Stimulated activated CD8-positive, alpha-beta memory T cell treated with anti-CD3 and anti-CD28 coated beads, Interleukin-12 subunit alpha, Interleukin-12 subunit beta, amount 100 ng/mL, for 1 hour (primary cell): ENCODE measurements at regions not wholly inside any gene's neighbourhood (a gene's known extent, or its start where the extent isn't known, plus 50 kb on each side); places are given as distances from the start of the nearest gene placed in this dataset.
"Not testable (repeated sequence)": the region's sequence is repeated elsewhere in the genome, so short reads cannot be mapped to it uniquely, and the experiment has no call there.

Experiments used
- DNase-seq: peaks from one replicate; pipeline ENCODE4 v3.0.0-alpha.2; 2020; ENCODE audit warnings: low read depth

- DNase-seq = no peak
Measured at GRCh38 chr1:4486408-4487120, 167.8 kb upstream of the AJAP1 start.

DNA sequence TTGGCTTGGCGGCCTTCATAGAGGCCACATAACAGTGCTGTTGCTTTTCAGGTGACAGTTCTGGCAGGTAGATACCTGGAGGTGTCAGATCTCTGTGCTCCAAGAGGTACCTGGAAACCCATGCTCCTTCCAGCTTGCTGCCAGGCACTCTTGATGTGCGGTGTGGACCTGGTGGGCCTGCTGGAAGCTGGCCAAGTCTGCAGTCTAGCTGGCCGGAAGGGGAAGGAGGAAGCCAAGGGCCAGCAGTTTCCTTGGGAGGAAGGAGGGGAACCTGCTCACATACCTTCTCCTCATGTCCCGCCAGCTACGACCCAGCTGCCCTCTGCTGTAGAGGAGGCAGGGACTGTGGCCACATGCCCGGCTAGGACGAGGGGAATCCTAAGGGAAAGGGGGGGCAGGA lies 166.4 kb upstream of the AJAP1 start:
- DNase-seq = no peak

DNA sequence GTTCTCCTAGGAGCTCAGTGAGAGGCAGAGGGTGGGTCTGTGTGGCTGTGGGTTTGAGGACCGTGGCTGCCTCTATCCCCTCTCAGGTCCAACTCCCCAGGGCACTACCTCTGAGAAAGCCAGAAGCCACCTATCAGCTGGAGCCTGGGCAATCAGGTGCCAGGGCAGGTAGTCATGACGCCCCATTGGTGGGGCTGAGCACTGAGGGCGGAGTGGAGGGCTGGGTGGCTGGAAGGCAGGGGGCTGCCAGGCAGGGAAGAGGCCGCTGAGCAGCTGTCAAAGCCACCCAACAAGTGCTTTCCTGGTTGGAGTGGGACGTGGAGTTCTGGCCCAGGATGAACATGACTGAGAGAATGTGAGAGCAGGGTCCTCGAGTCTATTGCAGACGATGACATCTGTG lies 164.9 kb upstream of the AJAP1 start:
- DNase-seq = no peak

DNA sequence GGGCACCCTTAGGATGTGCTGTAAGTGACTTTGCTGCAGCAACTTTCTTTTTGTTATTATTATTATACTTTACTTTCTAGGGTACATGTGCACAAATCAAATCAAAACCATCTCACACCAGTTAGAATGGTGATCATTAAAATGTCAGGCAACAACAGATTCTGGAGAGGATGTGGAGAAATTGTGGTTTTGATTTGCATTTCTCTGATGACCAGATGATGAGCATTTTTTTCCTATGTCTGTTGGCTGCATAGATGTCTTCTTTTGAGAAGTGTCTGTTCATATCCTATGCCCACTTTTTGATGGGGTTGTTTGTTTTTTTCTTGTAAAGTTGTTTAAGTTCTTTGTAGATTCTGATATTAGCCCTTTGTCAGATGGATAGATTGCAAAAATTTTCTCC lies 164.4 kb upstream of the AJAP1 start:
- DNase-seq = not testable (repeated sequence)

- DNase-seq = no peak
Measured at GRCh38 chr1:4494027-4494426, 160.4 kb upstream of the AJAP1 start.

GRCh38 chr1:4494558-4494957 lies 159.9 kb upstream of the AJAP1 start:
- DNase-seq = no peak

DNA sequence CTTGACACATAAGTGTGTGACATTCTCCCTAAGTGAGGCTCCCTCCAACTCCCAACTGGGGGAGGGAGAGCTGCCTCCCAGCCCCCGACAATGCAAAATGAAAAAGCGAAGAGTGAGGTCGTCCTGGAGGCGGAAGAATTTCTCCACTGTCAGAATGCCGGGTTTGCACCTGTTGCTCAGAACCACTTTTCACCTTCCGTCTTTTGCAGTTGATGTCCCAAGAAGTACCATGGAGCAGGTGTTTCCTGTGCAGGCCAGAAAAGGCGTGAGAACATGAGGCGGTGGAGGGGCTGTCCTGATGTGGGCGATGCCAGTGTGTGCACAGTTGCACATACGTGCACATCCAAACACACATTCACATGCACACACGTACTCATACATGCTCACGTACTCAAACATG lies 158.6 kb upstream of the AJAP1 start:
- no peak for DNase-seq

GRCh38 chr1:4500441-4500840 lies 154.0 kb upstream of the AJAP1 start:
- DNase-seq = no peak

- DNase-seq = no peak
Measured at GRCh38 chr1:4506591-4506990, 147.8 kb upstream of the AJAP1 start.

- DNase-seq = no peak
Measured at GRCh38 chr1:4509206-4509605, 145.2 kb upstream of the AJAP1 start.

- DNase-seq = no peak
Measured at GRCh38 chr1:4510276-4510691, 144.1 kb upstream of the AJAP1 start.

DNA sequence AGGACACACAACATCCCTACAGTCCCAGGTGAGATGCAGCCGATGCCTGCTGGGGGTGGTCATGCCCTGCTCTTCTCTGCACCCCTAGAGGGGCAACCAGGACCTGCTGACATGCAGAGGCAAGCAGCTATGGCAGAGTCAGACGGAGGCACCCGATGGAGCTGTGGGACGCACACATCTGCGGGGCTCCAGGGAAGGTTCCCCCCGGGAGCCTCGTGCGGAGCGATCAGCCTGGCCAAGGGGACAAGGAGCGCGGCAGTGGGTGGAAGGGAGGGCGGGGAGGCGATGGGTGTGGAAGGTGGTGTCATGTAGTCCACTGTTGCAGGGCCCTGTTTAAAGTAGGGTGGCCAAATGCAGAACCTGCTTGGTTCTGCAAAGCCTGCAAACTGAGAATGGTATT lies 143.0 kb upstream of the AJAP1 start:
- DNase-seq = no peak

DNA sequence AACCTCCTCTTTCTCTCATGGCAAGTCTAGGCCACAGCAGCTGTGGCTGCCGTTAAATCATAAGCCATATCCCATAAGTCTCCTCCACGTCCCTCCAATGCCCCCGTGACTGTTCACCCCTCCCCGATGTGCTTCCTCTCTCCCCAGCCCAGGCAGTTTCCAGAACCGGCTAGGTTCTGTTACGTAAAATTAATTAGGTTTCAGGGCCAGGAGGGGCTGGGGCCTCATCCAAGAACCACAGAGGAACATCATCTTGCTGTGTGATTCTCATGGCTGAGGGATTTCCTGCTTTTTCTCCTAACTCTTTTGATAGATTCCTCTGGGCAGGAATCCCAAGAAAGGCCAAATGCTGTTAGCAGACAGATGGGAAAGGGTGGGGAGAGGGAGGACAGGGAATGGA lies 141.8 kb upstream of the AJAP1 start:
- no peak for DNase-seq

DNA sequence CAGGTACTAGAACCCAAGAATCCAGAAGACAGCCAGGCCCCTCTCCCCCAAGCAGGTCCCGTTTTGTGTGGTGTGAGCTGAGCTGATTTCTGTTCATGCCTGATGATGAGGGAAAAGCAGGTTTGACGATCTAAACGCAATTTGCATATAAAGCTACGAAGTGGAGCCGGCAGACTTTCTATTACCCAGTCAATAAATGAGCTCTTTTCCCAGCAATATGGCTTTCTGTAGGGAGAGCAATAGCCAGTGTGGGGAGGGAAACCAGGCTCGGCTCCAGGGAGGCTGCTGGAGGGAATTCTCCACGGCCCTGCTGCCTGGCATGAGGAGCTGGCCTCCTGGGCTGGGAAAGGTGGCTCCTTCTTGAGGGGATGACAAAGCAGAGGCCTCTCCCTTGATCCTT lies 140.7 kb upstream of the AJAP1 start:
- DNase-seq = no peak

DNA sequence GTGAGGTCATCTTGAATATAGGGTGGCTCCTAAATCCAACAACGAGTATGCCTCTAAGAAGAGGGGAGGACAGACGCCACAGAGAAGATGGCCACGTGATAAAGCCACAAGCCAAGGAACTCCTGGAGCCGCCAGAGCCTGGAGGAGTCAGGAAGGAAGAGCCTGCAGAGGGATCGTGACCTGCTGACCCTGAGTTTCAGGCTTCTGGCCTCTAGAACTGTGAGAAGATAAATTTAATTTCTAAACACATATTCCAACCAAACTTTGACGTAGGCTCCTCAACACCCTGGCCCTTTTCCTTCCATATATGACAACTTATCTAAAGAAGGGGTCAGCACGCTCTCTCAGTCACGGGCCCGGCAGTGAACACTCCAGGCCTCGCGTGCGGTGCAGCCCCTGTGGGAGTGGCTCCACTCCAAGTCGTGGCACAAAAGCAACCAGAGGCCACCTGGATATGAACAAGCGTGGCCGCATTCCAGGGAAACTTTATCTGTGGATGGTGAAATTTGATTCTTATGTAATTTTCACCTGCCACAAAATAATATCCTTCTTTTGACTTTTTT lies 138.6 kb upstream of the AJAP1 start:
- no peak for DNase-seq

DNA sequence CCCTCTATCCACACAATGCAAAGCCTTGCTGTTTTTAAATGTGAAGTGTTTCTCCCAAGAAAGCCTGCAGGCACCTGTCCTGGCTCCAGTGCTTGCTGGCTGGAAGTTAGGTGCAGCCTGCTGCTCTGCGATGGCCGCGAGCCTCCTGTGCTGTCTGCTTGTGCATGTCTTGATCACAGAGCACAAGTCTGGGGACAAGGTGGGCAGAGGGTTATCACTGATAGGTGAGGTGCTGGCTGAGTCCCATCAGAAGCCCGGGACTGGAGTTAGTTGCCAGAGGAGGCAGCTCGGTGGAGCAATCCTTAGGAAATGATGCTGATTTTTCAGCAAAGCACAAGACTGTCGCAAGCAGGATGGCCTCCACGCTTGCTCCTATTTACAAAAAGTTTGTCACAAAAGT lies 137.8 kb upstream of the AJAP1 start:
- DNase-seq = no peak

- no peak for DNase-seq
Measured at GRCh38 chr1:4517186-4517954, 137.0 kb upstream of the AJAP1 start.

DNA sequence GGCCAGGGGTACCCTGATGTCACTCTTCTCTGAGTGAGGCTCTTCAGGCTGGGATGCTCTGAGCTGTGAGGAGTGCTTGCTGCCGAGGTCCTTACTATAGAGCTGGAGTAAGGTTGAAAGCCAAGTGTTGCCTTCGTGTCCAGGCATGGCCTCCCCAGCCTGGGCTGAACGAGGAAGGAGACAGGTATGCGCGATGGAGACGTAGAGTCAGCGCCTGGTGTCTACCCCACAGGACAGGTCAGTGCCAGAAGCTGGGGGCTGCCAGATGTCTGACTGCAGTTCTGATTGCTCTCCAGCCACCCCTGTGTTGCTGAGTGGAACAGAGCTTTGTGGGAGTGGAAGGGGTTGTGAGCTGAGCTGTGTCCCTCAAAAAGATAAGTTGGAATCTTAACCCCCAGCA lies 135.8 kb upstream of the AJAP1 start:
- DNase-seq = no peak

DNA sequence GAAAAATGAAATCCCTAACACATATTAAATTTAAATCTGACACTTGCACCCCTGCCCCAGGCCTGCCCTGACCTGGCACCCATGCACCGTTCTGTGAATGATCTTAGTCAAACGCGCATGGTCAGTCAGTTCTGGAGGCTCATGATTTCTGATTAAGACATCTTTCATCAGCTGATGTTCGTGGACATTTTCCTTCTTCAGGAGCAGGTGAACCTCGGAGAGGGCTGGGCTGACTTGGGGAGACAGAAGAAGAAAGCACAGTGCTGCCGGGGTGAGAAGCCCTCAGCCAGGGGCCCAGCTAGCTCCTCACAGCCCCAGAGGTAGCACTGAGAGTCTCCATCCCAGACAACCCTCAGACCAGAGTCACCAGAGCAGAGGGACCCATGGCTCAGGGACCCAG lies 134.5 kb upstream of the AJAP1 start:
- DNase-seq = no peak

DNA sequence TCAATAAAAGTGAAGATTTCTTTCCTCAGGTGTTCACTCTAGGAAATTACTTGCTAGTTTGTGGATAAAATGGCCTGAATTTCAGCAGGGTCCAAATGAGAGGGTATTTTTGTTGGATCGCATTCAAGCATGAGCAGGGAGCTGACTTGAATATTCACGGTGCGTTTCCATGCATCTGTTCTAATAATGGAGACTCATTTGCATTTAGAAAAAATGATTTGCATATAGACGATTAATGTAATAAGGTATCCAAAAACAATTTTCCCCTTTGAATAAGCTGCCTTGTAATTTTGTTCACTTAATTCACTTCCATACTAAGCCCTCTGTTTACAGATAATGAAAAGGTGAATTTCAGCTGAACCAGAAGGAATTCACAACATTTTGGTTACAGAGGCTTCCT lies 130.9 kb upstream of the AJAP1 start:
- no peak for DNase-seq

DNA sequence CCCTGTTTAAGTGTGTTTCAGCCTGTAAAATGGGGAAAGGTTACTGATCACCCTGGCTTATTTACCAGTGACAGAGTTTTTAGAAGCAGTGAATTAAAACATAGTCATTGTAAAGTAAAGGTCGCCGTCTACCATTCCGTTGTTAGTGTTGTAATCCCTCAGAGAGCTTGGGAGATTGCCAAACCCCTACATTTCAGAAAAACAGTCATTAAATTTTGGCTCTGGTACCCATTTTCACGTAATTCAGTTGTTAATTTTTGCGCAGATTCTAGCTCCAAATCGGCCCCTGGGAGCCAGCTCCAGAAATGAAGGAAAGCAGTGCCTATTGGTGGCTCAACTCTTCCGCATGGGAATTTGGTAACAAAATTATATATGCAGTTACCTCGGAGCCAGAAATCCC lies 127.7 kb upstream of the AJAP1 start:
- DNase-seq = no peak

DNA sequence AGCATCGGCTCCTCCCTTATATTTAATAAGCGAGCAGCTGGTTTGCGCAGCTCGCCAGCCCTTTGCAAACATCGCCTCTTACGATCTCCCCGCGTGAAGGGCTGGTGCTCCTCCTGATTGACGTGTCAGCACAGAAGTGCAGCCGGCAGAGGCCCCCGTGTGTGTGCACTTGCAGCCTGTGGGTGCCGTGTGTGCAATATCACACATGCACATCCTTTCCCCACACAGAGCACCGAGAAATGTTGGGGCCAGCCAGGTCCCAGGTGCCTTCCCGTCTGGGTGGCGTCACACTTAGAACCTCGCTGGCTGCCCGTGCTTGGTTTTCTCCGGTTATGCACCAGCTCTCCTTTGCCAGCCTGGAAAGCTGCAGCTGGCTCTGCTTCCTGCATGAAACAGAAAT lies 126.6 kb upstream of the AJAP1 start:
- no peak for DNase-seq

DNA sequence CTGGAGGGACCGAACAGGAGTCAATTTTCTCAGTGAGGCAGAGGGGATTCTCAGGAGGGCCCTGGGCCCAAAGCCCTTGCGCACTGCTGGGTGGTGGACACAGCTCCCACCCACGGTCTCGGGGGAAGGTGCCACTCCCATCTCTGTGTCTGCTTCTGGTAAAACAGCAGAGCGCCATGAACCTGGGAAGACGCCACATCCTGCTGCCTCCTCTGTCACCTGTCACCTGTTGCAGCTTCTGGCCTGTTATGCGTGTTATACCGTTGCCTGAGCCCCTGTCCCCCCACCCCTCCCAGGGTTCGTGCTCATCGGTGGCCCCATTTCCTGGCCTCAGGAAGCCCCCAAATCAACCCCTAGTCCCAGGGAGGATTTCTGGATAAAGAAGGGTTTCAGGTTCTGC lies 125.8 kb upstream of the AJAP1 start:
- no peak for DNase-seq
